AG10803 (cell line): ENCODE measurements at regions not wholly inside any gene's neighbourhood (a gene's known extent, or its start where the extent isn't known, plus 50 kb on each side); places are given as distances from the start of the nearest gene placed in this dataset.

Experiments used
- DNase-seq: peaks from one replicate; pipeline ENCODE4 v3.0.0; 2010; ENCODE audit warnings: low read depth
- H3K4me3 ChIP-seq: 2 replicates; pipeline ENCODE4 v1.5.1; 2011; ENCODE audit warnings: mild to moderate bottlenecking, low read length, control low read depth
- TF ChIP-seq, protein P1 (sequence below): conservative IDR thresholded peaks from 2 replicates; pipeline ENCODE4 v1.5.1; 2011; ENCODE audit warnings: mild to moderate bottlenecking, low read length, control low read depth, inconsistent platforms

DNA sequence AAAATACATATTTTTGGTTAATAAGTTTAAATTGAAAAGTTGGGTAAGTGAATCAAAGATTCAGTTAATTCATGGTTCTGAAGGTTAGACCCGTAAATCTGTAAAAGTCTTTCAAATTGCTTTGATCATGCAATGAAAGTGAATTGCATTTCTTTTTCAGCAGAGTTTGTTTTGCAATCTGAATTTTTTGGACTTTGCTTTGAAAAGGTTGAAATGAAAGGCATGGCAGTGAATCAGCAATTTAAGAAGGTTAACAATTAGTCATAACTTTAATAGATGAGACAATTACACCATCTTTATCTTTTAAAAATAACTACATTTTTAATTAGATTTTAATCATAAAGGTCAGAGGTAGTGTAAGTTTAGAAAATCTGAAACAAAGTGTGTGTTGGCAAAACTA lies 310.9 kb upstream of the KCNJ16 start:
- peak; percentile 50 for DNase-seq
- no peak overlapping the region for H3K4me3 ChIP-seq
- TF ChIP-seq, protein P1, sequence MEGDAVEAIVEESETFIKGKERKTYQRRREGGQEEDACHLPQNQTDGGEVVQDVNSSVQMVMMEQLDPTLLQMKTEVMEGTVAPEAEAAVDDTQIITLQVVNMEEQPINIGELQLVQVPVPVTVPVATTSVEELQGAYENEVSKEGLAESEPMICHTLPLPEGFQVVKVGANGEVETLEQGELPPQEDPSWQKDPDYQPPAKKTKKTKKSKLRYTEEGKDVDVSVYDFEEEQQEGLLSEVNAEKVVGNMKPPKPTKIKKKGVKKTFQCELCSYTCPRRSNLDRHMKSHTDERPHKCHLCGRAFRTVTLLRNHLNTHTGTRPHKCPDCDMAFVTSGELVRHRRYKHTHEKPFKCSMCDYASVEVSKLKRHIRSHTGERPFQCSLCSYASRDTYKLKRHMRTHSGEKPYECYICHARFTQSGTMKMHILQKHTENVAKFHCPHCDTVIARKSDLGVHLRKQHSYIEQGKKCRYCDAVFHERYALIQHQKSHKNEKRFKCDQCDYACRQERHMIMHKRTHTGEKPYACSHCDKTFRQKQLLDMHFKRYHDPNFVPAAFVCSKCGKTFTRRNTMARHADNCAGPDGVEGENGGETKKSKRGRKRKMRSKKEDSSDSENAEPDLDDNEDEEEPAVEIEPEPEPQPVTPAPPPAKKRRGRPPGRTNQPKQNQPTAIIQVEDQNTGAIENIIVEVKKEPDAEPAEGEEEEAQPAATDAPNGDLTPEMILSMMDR = no peak

DNA sequence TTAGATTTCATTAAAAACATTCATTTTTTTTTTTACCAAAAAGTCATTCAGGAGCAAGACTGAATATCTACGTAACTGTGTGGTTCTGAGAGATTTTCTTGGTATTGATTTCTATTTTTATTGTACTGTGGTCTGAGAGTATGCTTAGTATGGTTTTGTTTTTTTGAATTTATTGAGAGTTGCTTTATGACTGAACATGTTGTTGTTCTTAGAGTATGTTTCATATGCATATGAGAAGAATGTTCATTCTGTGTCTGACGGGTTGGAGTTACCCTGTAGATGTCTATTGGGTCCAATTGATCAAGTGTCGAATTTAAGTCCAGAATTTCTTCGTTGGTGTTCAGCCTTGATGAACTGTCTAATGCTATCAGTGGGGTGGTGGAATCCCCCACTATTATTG lies 306.0 kb upstream of the KCNJ16 start:
- no peak overlapping the region for H3K4me3 ChIP-seq
- no peak for DNase-seq
- TF ChIP-seq, protein P1 = no peak

DNA sequence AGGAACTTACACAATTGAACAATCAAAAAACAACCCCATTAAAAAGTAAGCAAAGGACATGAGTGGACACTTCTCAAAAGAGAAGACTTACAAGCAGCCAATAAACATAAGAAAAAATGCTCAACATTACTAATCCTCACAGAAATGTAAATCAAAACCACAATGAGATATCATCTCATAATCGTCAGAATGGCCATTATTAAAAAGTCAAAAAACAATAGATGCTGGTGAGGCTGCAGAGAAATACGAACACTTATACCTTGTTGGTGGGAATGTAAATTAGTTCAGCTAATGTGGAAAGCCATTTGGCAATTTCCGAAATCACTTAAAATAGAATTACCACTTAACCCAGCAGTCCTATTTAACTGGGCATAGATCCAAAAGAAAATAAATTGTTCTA lies 301.9 kb upstream of the KCNJ16 start:
- H3K4me3 ChIP-seq = no peak overlapping the region
- no peak for DNase-seq
- TF ChIP-seq, protein P1 = no peak

DNA sequence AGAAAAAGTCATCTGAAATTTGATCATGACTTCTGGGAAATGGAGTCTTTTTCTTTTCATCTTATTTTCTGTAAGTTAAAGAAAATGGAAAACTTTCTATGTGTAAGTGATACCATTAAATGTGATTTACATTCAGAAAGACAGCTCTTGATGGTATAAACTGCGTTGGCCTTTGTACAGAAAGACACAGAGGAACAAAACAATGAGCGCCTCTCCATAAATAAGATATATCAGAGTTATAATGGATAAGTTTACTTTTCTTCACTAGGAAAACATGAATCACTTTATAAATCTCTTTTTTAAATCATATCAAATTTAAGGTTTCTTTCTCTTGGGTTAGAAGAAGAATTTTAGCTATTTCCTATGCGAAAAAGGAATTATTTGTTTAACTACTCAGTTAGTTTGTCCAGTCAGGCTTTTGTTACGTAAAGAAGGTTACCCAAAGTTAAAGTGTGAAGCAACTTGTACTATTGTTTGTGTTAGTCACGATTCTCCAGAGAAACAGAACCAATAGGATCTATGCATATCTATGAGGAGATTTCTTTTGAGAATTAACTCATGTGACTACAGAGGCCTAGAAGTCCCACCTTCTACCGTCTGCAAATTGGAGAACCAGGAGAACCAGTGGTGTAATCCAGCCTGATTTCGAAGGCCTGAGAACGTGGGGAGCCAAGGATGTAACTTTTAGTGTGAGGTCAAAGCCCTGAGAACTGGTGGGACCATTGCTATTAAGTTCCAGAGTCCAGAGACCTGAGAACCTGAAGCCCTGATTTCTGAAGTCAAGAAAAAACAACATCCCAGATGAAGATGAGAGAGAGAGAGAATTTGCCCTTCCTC lies 295.4 kb upstream of the KCNJ16 start:
- H3K4me3 ChIP-seq = no peak overlapping the region
- DNase-seq = no peak
- TF ChIP-seq, protein P1 = no peak

DNA sequence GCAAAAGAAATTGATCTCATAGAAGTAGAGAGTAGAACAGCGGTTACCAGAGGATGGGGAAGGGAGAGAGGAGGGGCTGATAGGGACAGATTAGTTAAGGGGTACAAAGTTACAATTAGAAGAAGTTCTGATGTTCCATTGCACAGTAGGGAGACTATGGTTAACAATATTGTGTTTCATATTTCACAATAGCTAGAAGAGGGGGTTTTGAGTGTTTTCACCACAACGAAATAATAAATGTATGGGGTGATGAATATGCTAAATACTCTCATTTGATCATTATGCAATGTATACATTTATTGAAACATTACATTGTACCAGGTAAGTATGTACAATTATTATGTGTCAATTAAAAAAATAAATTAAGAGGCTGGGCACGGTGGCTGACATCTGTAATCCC lies 291.2 kb upstream of the KCNJ16 start:
- TF ChIP-seq, protein P1 = no peak
- DNase-seq = no peak
- H3K4me3 ChIP-seq = no peak overlapping the region

DNA sequence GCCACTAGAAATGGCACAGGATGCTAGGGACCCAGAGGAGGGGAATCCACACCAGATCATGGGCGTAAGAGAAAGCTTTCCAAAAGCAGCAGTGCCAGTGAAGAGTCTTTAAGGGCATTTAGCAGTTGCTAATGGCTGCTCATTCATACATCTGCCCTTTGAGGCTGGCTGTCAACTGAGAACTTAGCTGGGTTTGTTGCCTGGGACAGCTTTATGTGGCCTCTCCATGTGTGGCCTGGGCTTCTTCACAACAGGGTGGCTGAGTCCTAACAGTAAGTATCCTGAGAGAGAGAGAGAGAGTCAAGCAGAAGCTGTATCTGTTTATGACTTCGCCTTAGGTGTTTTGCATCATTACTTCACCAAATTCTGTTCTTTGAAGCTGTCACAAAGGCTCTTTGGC lies 286.1 kb upstream of the KCNJ16 start:
- TF ChIP-seq, protein P1 = no peak
- H3K4me3 ChIP-seq = no peak overlapping the region
- DNase-seq = no peak

DNA sequence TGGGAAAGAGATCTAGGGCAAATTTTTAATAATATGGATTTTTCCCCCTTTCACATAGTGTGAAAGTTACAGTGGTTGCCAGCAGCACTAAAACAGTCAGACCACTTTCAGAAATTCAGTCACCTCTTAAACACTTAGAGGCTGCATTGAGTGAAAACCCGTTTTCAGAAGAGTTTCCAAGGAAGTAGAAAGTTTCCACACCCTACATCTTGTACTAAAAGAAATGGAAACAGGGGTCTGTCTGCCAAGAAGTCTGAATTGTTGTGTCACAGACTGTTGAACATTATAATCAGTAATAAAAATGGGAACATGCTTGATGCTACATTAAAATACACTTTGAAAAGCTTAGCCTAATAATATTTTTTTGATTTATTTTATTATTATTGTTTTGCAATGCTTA lies 278.9 kb upstream of the KCNJ16 start:
- no peak for DNase-seq
- TF ChIP-seq, protein P1 = no peak
- H3K4me3 ChIP-seq = no peak overlapping the region
